CD14-positive monocyte (primary cell): ENCODE measurements at regions not wholly inside any gene's neighbourhood (a gene's known extent, or its start where the extent isn't known, plus 50 kb on each side); places are given as distances from the start of the nearest gene placed in this dataset.

Source experiments
- DNase-seq, 3 donors: peaks; one replicate each; pipeline ENCODE4 v3.0.0-alpha.2; 2011 to 2022
- H2AFZ ChIP-seq: 2 replicates; pipeline ENCODE4 v1.6.0; 2012; ENCODE audit warnings: mild to moderate bottlenecking, low read depth, low read length, inconsistent platforms; ENCODE audit not compliant: insufficient read depth, poor library complexity, severe bottlenecking
- H3K27ac ChIP-seq, 2 donors: 1 replicate in 1 of 2; 2 replicates in 1 of 2; pipeline ENCODE4 v1.5.1; 2012 to 2013; ENCODE audit warnings: low read length in 2 of 2, control low read depth in 1 of 2, inconsistent platforms in 1 of 2, low read depth in 1 of 2, mild to moderate bottlenecking in 1 of 2
- H3K27me3 ChIP-seq, 2 donors: one replicate each; pipeline versions ENCODE4 v1.6.0 to v1.6.1; 2011 to 2013; ENCODE audit warnings: low read length in 2 of 2; ENCODE audit not compliant: control insufficient read depth in 2 of 2, insufficient read depth in 2 of 2
- H3K36me3 ChIP-seq, 2 donors: replicated peaks in 1 of 2; 1 replicate in 1 of 2; 2 replicates in 1 of 2; pipeline versions ENCODE4 v1.5.1 to v1.6.1; 2012 to 2013; ENCODE audit warnings: low read length in 2 of 2, control low read depth in 1 of 2, inconsistent platforms in 1 of 2, mild to moderate bottlenecking in 1 of 2; ENCODE audit not compliant: insufficient read depth in 2 of 2, control insufficient read depth in 1 of 2
- H3K4me1 ChIP-seq, 2 donors: 1 replicate in 1 of 2; 2 replicates in 1 of 2; pipeline versions ENCODE4 v1.5.1 to v1.6.1; 2012 to 2013; ENCODE audit warnings: low read length in 2 of 2, control low read depth in 1 of 2, inconsistent platforms in 1 of 2, mild to moderate bottlenecking in 1 of 2, moderate library complexity in 1 of 2; ENCODE audit not compliant: insufficient read depth in 2 of 2, control insufficient read depth in 1 of 2
- H3K4me2 ChIP-seq: replicated peaks from 2 replicates; pipeline ENCODE3; 2012; ENCODE audit warnings: low read length, moderate library complexity, mild to moderate bottlenecking; ENCODE audit not compliant: poor library complexity, severe bottlenecking; ENCODE audit errors: extremely low read depth
- H3K4me3 ChIP-seq, 3 experiments: fragments of 200-600 bp in 1 of 3; sonication (generic) in 1 of 3; replicated peaks in 1 of 3; 1 replicate in 2 of 3; 2 replicates in 1 of 3; pipeline ENCODE4 v1.5.1; 2011 to 2013; ENCODE audit warnings: low read length in 3 of 3, mild to moderate bottlenecking in 3 of 3, control low read depth in 2 of 3, low read depth in 2 of 3, inconsistent platforms in 1 of 3, moderate library complexity in 1 of 3
- H3K79me2 ChIP-seq: 2 replicates; pipeline ENCODE4 v1.6.0; 2012; ENCODE audit warnings: mild to moderate bottlenecking, control low read depth, inconsistent platforms, low read length, moderate library complexity; ENCODE audit not compliant: insufficient read depth
- H3K9ac ChIP-seq: 2 replicates; pipeline ENCODE4 v1.6.0; 2017; ENCODE audit warnings: low read length, mild to moderate bottlenecking; ENCODE audit not compliant: insufficient read depth, poor library complexity, severe bottlenecking
- H3K9me3 ChIP-seq, 2 donors: replicated peaks in 1 of 2; 1 replicate in 1 of 2; 2 replicates in 1 of 2; pipeline versions ENCODE4 v1.5.1 to v1.6.1; 2012 to 2013; ENCODE audit warnings: low read length in 2 of 2, control low read depth in 1 of 2; ENCODE audit not compliant: control insufficient read depth in 1 of 2, insufficient read depth in 1 of 2
- H4K20me1 ChIP-seq: 2 replicates; pipeline ENCODE4 v1.6.0; 2012; ENCODE audit warnings: mild to moderate bottlenecking, low read length, control low read depth, moderate library complexity; ENCODE audit not compliant: insufficient read depth
- H3K27ac Mint-ChIP-seq, 7 donors: one replicate each; pipeline ENCODE4 v1.8.0; 2020; ENCODE audit warnings: mild to moderate bottlenecking in 7 of 7, mixed read lengths in 7 of 7, moderate library complexity in 6 of 7, inconsistent platforms in 2 of 7
- H3K27me3 Mint-ChIP-seq, 3 donors: one replicate each; pipeline ENCODE4 v1.8.0; 2021 to 2022; ENCODE audit warnings: low read depth in 3 of 3, mild to moderate bottlenecking in 3 of 3, mixed read lengths in 3 of 3, moderate library complexity in 3 of 3, inconsistent platforms in 1 of 3
- H3K36me3 Mint-ChIP-seq, 2 donors: one replicate each; pipeline ENCODE4 v1.8.0; 2020; ENCODE audit warnings: mixed read lengths in 2 of 2, inconsistent platforms in 1 of 2, mild to moderate bottlenecking in 1 of 2
- H3K4me1 Mint-ChIP-seq: one replicate; pipeline ENCODE4 v1.8.0; 2020; ENCODE audit warnings: mild to moderate bottlenecking, mixed read lengths
- H3K4me3 Mint-ChIP-seq, 2 donors: one replicate each; pipeline ENCODE4 v1.8.0; 2020; ENCODE audit warnings: mild to moderate bottlenecking in 2 of 2, mixed read lengths in 2 of 2, moderate library complexity in 1 of 2
- H3K9me3 Mint-ChIP-seq, 7 donors: one replicate each; pipeline ENCODE4 v1.8.0; 2020 to 2022; ENCODE audit warnings: mixed read lengths in 7 of 7, mild to moderate bottlenecking in 6 of 7, moderate library complexity in 6 of 7, inconsistent platforms in 2 of 7
- WGBS: methylation state at CpG from one replicate; pipeline ENCODE4 v1.1.5; 2013; ENCODE audit warnings: missing lambda C conversion rate; ENCODE audit not compliant: insufficient coverage; 5-methylcytosine and 5-hydroxymethylcytosine counted together
- intact Hi-C, 2 donors: fragments of 100-400 bp; cut with micrococcal nuclease; formaldehyde crosslinking; loops; one replicate each; pipeline versions ENCODE4 v1.15.0 to v1.15.1; 2023
- TF ChIP-seq, protein P1 (sequence below): fragments of 200-600 bp; IDR thresholded peaks from one replicate; pipeline ENCODE4 v1.8.0; 2022; ENCODE audit warnings: antibody characterized with exemption, mild to moderate bottlenecking

DNA sequence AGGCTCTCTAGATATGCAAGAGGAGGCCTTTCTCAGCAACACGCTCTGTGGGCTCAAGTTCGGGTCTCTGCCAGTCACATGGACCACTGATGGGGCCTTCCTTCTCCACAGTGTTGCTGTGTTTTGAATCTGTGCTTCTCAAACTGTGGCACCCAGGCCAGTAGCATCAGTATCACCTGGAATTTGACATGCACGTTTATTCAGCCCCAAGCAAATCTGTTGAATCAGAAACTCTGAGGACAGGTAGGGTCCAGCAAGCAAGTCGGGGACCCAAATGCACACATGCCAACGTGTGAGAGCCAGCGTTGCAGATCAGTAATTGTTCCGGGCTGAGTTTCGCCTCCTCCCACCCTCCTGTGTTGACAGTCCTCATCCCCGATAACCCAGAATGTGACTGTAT lies 502.6 kb downstream of the IRX1 start:
- H3K4me1 Mint-ChIP-seq: no peaks in the 10 kb centered on the region
- no peaks in the 10 kb centered on the region for H3K36me3 ChIP-seq
- intact Hi-C loops: no loop called here
- H3K9me3 Mint-ChIP-seq: peaks cover 0 to 14% (median 10%) of the 10 kb centered on the region in 7 donors
- TF ChIP-seq, protein P1, sequence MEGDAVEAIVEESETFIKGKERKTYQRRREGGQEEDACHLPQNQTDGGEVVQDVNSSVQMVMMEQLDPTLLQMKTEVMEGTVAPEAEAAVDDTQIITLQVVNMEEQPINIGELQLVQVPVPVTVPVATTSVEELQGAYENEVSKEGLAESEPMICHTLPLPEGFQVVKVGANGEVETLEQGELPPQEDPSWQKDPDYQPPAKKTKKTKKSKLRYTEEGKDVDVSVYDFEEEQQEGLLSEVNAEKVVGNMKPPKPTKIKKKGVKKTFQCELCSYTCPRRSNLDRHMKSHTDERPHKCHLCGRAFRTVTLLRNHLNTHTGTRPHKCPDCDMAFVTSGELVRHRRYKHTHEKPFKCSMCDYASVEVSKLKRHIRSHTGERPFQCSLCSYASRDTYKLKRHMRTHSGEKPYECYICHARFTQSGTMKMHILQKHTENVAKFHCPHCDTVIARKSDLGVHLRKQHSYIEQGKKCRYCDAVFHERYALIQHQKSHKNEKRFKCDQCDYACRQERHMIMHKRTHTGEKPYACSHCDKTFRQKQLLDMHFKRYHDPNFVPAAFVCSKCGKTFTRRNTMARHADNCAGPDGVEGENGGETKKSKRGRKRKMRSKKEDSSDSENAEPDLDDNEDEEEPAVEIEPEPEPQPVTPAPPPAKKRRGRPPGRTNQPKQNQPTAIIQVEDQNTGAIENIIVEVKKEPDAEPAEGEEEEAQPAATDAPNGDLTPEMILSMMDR: no peak
- H3K27me3 ChIP-seq: no peaks in the 10 kb centered on the region
- no peak overlapping the region for H2AFZ ChIP-seq
- no peak overlapping the region for H3K4me2 ChIP-seq
- H3K4me1 ChIP-seq: no peaks in the 10 kb centered on the region
- H3K27ac Mint-ChIP-seq: no peak overlapping the region
- no peaks in the 10 kb centered on the region for H4K20me1 ChIP-seq
- H3K9ac ChIP-seq: no peak overlapping the region
- H3K27me3 Mint-ChIP-seq: peaks cover 0 to 2% (median 0%) of the 10 kb centered on the region in 3 donors
- no peak overlapping the region for H3K4me3 ChIP-seq
- no peak overlapping the region for H3K27ac ChIP-seq
- H3K79me2 ChIP-seq: no peaks in the 10 kb centered on the region
- no peaks in the 10 kb centered on the region for H3K36me3 Mint-ChIP-seq
- no peak for DNase-seq
- no peak overlapping the region for H3K4me3 Mint-ChIP-seq
- 86% methylated on average over 5 of the region's 9 CpGs for WGBS
- peaks cover 5 to 6% of the 10 kb centered on the region in 2 donors for H3K9me3 ChIP-seq

DNA sequence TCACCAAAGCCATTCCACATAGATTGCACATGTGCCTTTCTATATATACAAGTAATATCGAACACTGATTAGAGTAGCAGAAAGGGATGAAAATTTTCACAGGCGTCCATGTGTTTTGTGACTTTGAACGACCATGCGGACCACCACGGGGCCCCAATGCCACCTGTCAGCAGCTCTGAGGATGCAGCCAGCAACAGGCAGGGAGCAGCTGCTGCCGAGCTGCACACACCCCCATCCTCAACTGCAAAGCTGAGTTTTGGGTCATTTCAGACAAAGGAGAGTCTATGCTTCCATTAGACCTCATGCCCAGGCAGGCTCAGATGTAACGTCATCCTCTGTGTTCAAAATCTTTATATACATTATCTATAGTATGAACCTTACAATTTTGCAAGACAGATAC lies 503.8 kb downstream of the IRX1 start:
- H3K27me3 ChIP-seq: no peaks in the 10 kb centered on the region
- peaks cover 5 to 6% of the 10 kb centered on the region in 2 donors for H3K9me3 ChIP-seq
- no peaks in the 10 kb centered on the region for H3K4me1 ChIP-seq
- no peak overlapping the region for H3K27ac ChIP-seq
- intact Hi-C loops: no loop called here
- no peak overlapping the region for H3K27ac Mint-ChIP-seq
- H3K36me3 ChIP-seq: no peaks in the 10 kb centered on the region
- H3K4me1 Mint-ChIP-seq: no peaks in the 10 kb centered on the region
- no peak for DNase-seq
- TF ChIP-seq, protein P1: no peak
- H3K4me3 ChIP-seq: no peak overlapping the region
- H4K20me1 ChIP-seq: no peaks in the 10 kb centered on the region
- peaks cover 0 to 14% (median 6%) of the 10 kb centered on the region in 7 donors for H3K9me3 Mint-ChIP-seq
- WGBS: 75% methylated on average over 4 of the region's 7 CpGs
- no peak overlapping the region for H3K9ac ChIP-seq
- no peaks in the 10 kb centered on the region for H3K79me2 ChIP-seq
- H3K36me3 Mint-ChIP-seq: no peaks in the 10 kb centered on the region
- H3K4me3 Mint-ChIP-seq: no peak overlapping the region
- no peak overlapping the region for H2AFZ ChIP-seq
- no peak overlapping the region for H3K4me2 ChIP-seq
- H3K27me3 Mint-ChIP-seq: no peaks in the 10 kb centered on the region
